H54 (cell line): ENCODE measurements at regions not wholly inside any gene's neighbourhood (a gene's known extent, or its start where the extent isn't known, plus 50 kb on each side); places are given as distances from the start of the nearest gene placed in this dataset.
A peak's percentile ranks its signal among the peaks of the same experiment; 100 is the strongest.
"Not testable (repeated sequence)": the region's sequence is repeated elsewhere in the genome, so short reads cannot be mapped to it uniquely, and the experiment has no call there.

Source experiments
- DNase-seq: peaks from one replicate; pipeline ENCODE4 v3.0.0; 2011; ENCODE audit warnings: low spot score, mixed read lengths; ENCODE audit not compliant: insufficient read length
- FAIRE-seq: peaks from 3 replicates; lab custom pipeline; 2011; peaks lifted over from hg19 to GRCh38; lab: Jason Lieb, UNC
- POLR2A ChIP-seq: IDR thresholded peaks from 2 replicates; pipeline ENCODE4 v1.6.1; 2011; ENCODE audit warnings: low read depth, mild to moderate bottlenecking, low read length

- FAIRE-seq (no peak), DNase-seq (no peak)
- no peak for TF ChIP-seq POLR2A
These were observed 426.5 kb downstream of the IGSF11 start for GRCh38 chr3:118607915-118608820.

DNA sequence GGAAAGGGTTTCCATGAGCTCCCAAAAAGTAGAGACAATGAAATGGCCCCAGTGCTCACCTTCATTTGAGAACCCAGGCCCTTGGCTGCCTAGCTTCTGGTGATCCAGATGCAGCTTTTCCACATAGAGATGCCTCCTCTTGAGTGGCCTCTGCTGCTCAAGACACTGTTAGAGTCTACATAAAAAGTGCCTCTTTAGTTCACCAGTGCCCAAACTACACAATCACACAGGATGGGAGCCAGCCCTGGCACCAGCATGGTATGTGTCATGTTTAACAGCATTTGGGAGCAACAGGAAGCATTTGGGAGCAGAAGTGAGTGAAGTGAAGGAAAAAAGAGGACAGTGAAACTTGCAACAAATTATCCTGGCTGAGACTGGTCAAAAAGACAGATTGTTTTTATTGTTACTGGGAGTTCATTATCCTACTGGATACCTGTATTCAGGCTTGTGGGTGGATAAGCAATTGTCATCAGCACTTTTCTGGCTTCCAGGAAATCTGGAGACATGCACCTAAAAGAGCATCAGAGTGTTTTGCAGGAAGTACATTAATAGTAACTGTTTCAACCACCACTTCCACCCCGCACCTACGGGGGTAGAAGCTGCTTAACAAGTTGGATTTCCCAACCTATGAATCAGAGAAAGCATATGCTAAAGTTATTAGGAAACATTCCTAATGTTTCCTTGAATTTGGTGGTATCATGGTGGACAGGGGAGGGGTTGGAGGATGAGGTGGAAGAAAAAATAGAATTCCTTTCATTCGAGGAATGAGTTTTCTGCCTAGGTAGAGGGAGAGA lies 416.2 kb downstream of the IGSF11 start:
- no peak for FAIRE-seq
- TF ChIP-seq POLR2A, result no peak

DNA sequence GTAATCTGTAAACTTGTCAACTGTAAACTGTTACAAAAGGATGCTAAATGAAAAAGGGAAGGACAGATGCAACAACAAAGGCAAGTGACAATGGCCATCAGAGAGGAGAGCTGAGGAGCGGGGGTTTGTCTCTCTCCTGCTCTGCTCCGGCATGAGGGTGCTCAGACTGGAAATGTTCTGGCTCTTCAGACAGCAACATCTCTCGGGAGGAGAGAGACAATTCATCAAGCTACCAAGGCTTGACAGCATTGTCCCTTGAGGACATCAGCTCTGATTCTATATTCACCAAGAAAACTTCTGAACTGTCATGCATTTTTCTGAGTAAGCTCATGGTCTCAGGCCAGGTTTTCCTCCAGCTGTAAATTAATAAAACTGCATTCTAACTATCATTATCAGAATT lies 408.2 kb downstream of the IGSF11 start:
- TF ChIP-seq POLR2A, result no peak
- FAIRE-seq, result no peak
- DNase-seq, result no peak

More for the DNA sequence above, 416.2 kb downstream of the IGSF11 start:
- DNase-seq, result no peak

DNA sequence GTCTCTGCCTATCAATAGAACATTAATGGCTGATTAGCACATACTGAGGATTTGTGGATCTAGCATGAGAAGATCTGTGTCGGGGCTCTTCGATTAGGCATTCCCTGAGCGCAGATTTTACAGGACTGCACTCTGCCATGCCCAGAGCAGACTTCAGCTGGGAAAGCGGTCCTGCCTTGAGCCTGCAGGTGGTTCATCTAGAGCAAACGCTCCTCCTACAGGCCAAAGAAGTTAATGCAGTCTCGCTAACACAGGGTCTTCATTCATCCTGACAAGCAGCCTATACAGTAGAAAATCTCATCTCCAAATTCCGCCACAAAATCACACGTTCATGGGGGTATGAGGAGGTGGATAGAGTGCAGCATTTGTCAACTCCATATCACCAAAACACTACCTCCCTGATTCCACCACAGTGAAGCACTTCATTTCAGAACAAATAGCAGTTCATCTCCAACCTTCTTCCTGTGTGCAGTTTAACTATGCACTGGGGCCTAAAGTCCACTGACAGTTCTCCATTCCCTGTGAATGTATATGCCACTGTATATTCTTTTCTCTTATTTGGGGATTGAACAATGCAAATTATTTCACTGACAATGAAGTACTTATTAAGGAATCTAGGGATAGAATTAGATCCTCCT lies 405.8 kb downstream of the IGSF11 start:
- FAIRE-seq (peak; percentile 80), DNase-seq (peak; percentile 34)
- no peak for TF ChIP-seq POLR2A

GRCh38 chr3:118629821-118630220 lies 404.8 kb downstream of the IGSF11 start:
- no peak for TF ChIP-seq POLR2A
- DNase-seq, result no peak
- no peak for FAIRE-seq

DNA sequence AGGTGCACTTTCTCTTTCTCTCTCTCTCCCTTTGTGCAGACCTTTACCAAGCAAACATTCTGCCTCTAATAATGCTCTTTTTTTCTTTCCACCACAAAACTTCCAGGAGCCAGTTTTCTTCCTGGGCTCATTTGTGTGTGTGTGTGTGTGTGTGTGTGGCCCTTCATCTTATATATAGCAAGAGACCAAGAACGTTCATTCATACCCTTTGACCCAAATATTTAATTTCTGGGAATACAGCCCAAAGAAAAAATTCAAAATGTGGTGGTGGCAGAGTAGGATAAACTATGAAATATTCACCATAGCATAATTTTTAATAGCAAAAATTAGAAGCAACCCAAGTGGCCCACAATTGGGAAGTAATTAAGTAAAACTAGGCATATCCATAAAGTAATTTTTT lies 398.9 kb downstream of the IGSF11 start:
- DNase-seq, result no peak
- FAIRE-seq, result no peak
- TF ChIP-seq POLR2A, result no peak

DNA sequence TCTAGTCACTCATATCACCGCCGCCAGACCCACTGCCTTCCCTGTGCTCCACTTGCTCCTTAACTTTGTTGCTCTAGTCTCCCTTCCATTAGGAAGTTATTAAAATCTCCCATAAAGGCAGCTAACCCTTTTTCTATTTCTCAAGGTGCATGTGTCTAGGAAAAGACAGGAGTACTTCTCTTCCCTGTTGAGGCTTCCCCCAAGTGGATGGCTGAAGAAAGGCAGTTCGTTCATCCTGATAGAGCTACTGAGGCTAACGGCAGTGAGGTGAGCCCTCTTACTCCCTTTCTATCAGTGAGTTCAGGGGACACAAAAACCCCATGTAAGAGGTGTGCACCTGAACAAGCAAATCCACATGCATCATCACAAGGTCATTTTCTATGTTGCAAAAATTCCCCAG lies 397.8 kb downstream of the IGSF11 start:
- DNase-seq (no peak), FAIRE-seq (no peak)
- TF ChIP-seq POLR2A, result no peak

DNA sequence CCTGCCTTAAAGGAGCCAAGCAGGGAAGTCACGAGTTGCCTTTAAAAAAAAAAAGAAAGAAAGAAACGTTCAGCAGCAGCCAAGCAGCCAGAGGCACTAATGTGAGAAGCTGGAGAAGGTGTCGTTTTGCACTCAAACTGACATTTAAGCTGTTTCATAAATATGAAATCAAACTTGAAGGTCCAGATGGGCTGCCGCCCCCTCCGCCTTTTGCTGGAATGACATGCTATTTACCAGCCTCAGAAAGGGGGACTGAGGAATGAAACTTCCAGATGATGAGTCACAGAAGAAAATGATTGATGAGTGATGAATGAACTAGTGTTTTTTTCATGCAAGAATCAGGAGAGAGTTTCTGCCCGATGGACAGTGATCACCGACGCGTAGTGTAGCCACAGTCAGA lies 396.8 kb downstream of the IGSF11 start:
- FAIRE-seq (no peak), DNase-seq (no peak)
- no peak for TF ChIP-seq POLR2A

- no peak for TF ChIP-seq POLR2A
- no peak for DNase-seq
- no peak for FAIRE-seq
These were observed 393.0 kb downstream of the IGSF11 start for GRCh38 chr3:118641608-118642007.

DNA sequence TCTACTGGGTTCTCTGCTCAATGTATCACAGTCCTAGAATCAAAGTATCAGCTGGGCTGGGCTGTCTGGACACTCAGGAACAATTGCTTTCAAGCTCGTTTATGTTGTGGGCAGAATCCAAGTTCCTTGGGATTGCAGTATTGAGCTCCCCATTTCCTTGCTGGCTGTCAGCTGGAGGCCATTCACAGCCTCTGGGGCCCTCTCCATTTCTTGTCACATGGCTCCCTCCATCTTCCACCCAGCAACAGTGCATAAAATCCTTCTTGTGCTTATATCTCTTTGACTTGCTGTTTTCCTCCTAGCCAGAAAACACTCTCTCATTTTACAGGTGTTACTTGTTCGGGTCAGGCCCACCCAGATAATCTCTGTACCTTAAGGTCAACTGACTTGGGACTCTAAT lies 363.5 kb downstream of the IGSF11 start:
- no peak for DNase-seq
- FAIRE-seq, result no peak
- TF ChIP-seq POLR2A, result no peak

GRCh38 chr3:118675305-118675704 lies 359.3 kb downstream of the IGSF11 start:
- FAIRE-seq (no peak), DNase-seq (no peak)
- no peak for TF ChIP-seq POLR2A

- not testable (repeated sequence) for FAIRE-seq, DNase-seq
These were observed 356.0 kb downstream of the IGSF11 start for GRCh38 chr3:118678663-118679062.

DNA sequence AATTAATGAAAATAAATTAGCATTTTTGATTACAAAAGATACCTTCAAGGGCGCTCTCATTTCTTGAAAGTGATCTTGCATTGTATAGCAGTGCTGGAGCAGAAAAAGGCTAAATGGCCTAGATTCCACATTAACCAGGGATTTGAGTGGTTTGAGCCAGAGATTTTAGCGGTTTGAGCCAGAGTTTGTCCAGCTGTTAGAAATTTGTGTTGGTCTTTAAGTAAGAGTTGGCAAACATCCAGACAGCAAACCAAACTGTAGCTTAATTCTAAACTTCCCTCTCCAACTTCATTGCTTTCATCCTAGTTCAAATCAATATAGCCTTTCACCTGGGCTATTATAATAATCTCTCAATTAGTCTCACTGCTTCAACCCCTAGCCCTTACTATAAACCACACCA lies 351.7 kb downstream of the IGSF11 start:
- no peak for TF ChIP-seq POLR2A
- FAIRE-seq (no peak), DNase-seq (no peak)

DNA sequence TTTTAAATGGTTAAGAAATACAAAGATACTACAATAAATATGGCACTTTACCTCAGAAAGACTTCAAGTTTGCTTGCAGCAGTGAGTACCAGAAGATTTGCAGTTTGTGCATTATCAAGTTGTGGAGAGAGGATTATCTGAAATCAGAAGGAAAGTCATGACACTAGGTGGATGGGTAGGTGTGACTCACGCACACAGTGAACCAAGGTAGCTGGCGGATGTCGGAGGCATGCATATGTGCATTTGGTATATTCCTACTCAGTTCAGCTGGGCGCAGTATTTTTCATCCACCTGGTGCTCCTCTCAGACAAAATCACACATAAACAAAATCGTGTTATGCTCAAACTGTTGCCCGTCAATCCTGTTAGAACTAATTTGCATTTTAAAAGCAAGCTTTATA lies 351.0 kb downstream of the IGSF11 start:
- TF ChIP-seq POLR2A, result no peak
- DNase-seq (no peak), FAIRE-seq (no peak)

- no peak for DNase-seq
- no peak for TF ChIP-seq POLR2A
- FAIRE-seq, result no peak
These were observed 346.2 kb downstream of the IGSF11 start for GRCh38 chr3:118688396-118688884.
